Stimulated activated CD4-positive, alpha-beta T cell treated with anti-CD3 and anti-CD28 coated beads, Interleukin-1b, Interleukin-23, amount 100 ng/mL, for 1 hour (primary cell): ENCODE measurements at regions not wholly inside any gene's neighbourhood (a gene's known extent, or its start where the extent isn't known, plus 50 kb on each side); places are given as distances from the start of the nearest gene placed in this dataset.
"Not testable (repeated sequence)": the region's sequence is repeated elsewhere in the genome, so short reads cannot be mapped to it uniquely, and the experiment has no call there.

Experiments used
- DNase-seq, 2 donors: peaks; one replicate each; pipeline ENCODE4 v3.0.0-alpha.2; 2020; ENCODE audit warnings: low read depth in 2 of 2

GRCh38 chr7:409339-410281, 110.0 kb downstream of the PDGFA start:
- DNase-seq, result no peak

GRCh38 chr7:410395-410910, 109.2 kb downstream of the PDGFA start:
- DNase-seq, result no peak

- DNase-seq, result not testable (repeated sequence)
Observed at GRCh38 chr7:411116-411515, 108.5 kb downstream of the PDGFA start.

- no peak for DNase-seq
Observed at GRCh38 chr7:411677-412312, 107.9 kb downstream of the PDGFA start.

- DNase-seq, result no peak
Observed at GRCh38 chr7:412313-412710, 107.3 kb downstream of the PDGFA start.

- no peak for DNase-seq
Observed at GRCh38 chr7:414681-415560, 104.7 kb downstream of the PDGFA start.

GRCh38 chr7:415646-416525, 103.8 kb downstream of the PDGFA start:
- no peak for DNase-seq

- no peak for DNase-seq
Observed at GRCh38 chr7:416761-417624, 102.7 kb downstream of the PDGFA start.

GRCh38 chr7:417625-417889, 102.1 kb downstream of the PDGFA start:
- DNase-seq, result no peak

- no peak for DNase-seq
Observed at GRCh38 chr7:417973-418601, 101.6 kb downstream of the PDGFA start.

GRCh38 chr7:418636-419280, 100.9 kb downstream of the PDGFA start:
- DNase-seq, result no peak

GRCh38 chr7:420142-421093, 99.2 kb downstream of the PDGFA start:
- DNase-seq, result no peak

- no peak for DNase-seq
Observed at GRCh38 chr7:421136-421991, 98.3 kb downstream of the PDGFA start.

GRCh38 chr7:422191-422885, 97.3 kb downstream of the PDGFA start:
- no peak for DNase-seq

GRCh38 chr7:422886-423225, 96.8 kb downstream of the PDGFA start:
- no peak for DNase-seq
